ENCODE measurements at regions not wholly inside any gene's neighbourhood (a gene's known extent, or its start where the extent isn't known, plus 50 kb on each side); places are given as distances from the start of the nearest gene placed in this dataset.

GRCh38 chr1:87840767-87841166 lies 512.1 kb downstream of the LMO4 start:
- no peak overlapping the region for H3K4me3 Mint-ChIP-seq
- H3K27ac Mint-ChIP-seq: no peak overlapping the region
- no peaks in the 10 kb centered on the region for H3K36me3 Mint-ChIP-seq (ENCODE audit: low read depth)
- Histone ChIP-seq H3K9ac (ENCODE audit: extremely low read depth, low read length, poor library complexity, severe bottlenecking) (no peak overlapping the region), H3K36me3 (ENCODE audit: control insufficient read depth, insufficient read depth, low read length) (no peaks in the 10 kb centered on the region), H3K4me3 (ENCODE audit: low read length) (no peak overlapping the region), H3K27me3 (ENCODE audit: control insufficient read depth, insufficient read depth, low read length, poor library complexity, severe bottlenecking) (no peaks in the 10 kb centered on the region), H3K9me3 (ENCODE audit: control insufficient read depth, low read length) (no peaks in the 10 kb centered on the region), H3K27ac (ENCODE audit: low read depth, low read length) (no peak overlapping the region), H3K4me1 (ENCODE audit: control insufficient read depth, insufficient read depth, low read length) (no peaks in the 10 kb centered on the region)
- no peaks in the 10 kb centered on the region for H3K27me3 Mint-ChIP-seq (ENCODE audit: insufficient read depth)
- no peak for DNase-seq
- TF ChIP-seq CTCF (conservative IDR thresholded peaks at IDR 0.05): no peak
- WGBS, 2 experiments (ENCODE audit: insufficient coverage in 1 of 2, insufficient read length in 1 of 2): 88% methylated on average over 2 of the region's 3 CpGs; no CpG with 5 or more reads in 1 of the 2 experiments
- H3K9me3 Mint-ChIP-seq: no peaks in the 10 kb centered on the region
- H3K4me1 Mint-ChIP-seq: no peaks in the 10 kb centered on the region

- no peaks in the 10 kb centered on the region for H3K27me3 Mint-ChIP-seq (ENCODE audit: insufficient read depth)
- Histone ChIP-seq H3K36me3 (ENCODE audit: control insufficient read depth, insufficient read depth, low read length) (no peaks in the 10 kb centered on the region), H3K9ac (ENCODE audit: extremely low read depth, low read length, poor library complexity, severe bottlenecking) (no peak overlapping the region), H3K4me1 (ENCODE audit: control insufficient read depth, insufficient read depth, low read length) (no peaks in the 10 kb centered on the region), H3K27ac (ENCODE audit: low read depth, low read length) (no peak overlapping the region), H3K27me3 (ENCODE audit: control insufficient read depth, insufficient read depth, low read length, poor library complexity, severe bottlenecking) (no peaks in the 10 kb centered on the region), H3K9me3 (ENCODE audit: control insufficient read depth, low read length) (no peaks in the 10 kb centered on the region), H3K4me3 (ENCODE audit: low read length) (no peak overlapping the region)
- no peak overlapping the region for H3K4me3 Mint-ChIP-seq
- no peaks in the 10 kb centered on the region for H3K9me3 Mint-ChIP-seq
- WGBS, 2 experiments (ENCODE audit: insufficient coverage in 1 of 2, insufficient read length in 1 of 2): 100% methylated on average over 1 of the region's 1 CpG; no CpG with 5 or more reads in 1 of the 2 experiments
- no peaks in the 10 kb centered on the region for H3K4me1 Mint-ChIP-seq
- no peaks in the 10 kb centered on the region for H3K36me3 Mint-ChIP-seq (ENCODE audit: low read depth)
- TF ChIP-seq CTCF (conservative IDR thresholded peaks at IDR 0.05): no peak
- DNase-seq: no peak
- no peak overlapping the region for H3K27ac Mint-ChIP-seq
Observed at GRCh38 chr1:87841332-87841731, 512.7 kb downstream of the LMO4 start.

- 80 to 100% methylated on average over 1 of the region's 1 CpG for WGBS, 2 experiments (ENCODE audit: insufficient coverage in 1 of 2, insufficient read length in 1 of 2)
- H3K9ac ChIP-seq (ENCODE audit: extremely low read depth, low read length, poor library complexity, severe bottlenecking): no peak overlapping the region
- no peaks in the 10 kb centered on the region for H3K36me3 ChIP-seq (ENCODE audit: control insufficient read depth, insufficient read depth, low read length)
- no peak for TF ChIP-seq CTCF (conservative IDR thresholded peaks at IDR 0.05)
- no peaks in the 10 kb centered on the region for H3K27me3 ChIP-seq (ENCODE audit: control insufficient read depth, insufficient read depth, low read length, poor library complexity, severe bottlenecking)
- H3K9me3 ChIP-seq (ENCODE audit: control insufficient read depth, low read length): no peaks in the 10 kb centered on the region
- Mint-ChIP-seq H3K9me3 (no peaks in the 10 kb centered on the region), H3K27ac (no peak overlapping the region), H3K4me1 (no peaks in the 10 kb centered on the region), H3K36me3 (ENCODE audit: low read depth) (no peaks in the 10 kb centered on the region), H3K4me3 (no peak overlapping the region), H3K27me3 (ENCODE audit: insufficient read depth) (no peaks in the 10 kb centered on the region)
- H3K4me3 ChIP-seq (ENCODE audit: low read length): no peak overlapping the region
- no peaks in the 10 kb centered on the region for H3K4me1 ChIP-seq (ENCODE audit: control insufficient read depth, insufficient read depth, low read length)
- H3K27ac ChIP-seq (ENCODE audit: low read depth, low read length): no peak overlapping the region
- DNase-seq: no peak
Observed at GRCh38 chr1:87842156-87842555, 513.5 kb downstream of the LMO4 start.
